NCI-H2029 treated with DMSO at 0.1 percent for 48 hours (cell line): ENCODE measurements at regions not wholly inside any gene's neighbourhood (a gene's known extent, or its start where the extent isn't known, plus 50 kb on each side); places are given as distances from the start of the nearest gene placed in this dataset.

ENCODE experiments used
- DNase-seq: peaks from one replicate; lab custom pipeline; 2025; lab: John Stamatoyannopoulos, UW

DNA sequence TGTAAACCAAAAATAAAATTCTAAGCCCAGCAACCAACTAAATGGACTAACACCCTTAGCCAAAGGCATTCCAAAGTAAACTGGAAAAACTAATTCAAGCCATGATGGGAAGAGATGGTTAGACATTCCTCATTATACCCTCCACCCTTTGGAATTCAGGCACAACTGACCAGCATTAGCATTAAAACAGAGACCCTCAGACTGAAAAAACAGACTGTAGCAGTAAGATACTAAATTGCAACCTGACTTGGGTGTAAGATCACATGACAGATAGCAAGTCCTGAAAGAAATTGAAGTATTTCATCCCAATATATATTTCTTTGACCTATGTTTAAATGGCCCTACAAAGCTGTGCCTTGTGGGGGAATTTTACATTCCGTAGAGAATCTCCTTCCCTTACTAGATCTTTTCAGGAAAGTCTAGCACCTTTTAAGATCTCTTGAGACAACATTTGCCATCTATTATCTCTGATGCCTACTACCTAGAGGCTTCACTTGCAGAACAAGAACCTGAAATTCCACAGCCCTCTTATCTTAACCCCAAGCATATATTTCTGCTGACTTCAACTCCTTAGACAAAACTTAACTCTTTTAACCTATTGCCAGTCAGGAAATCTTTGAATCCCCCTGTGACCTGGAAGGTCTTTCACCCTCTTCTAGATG, 750.2 kb upstream of the IGFBP3 start:
- DNase-seq = no peak

DNA sequence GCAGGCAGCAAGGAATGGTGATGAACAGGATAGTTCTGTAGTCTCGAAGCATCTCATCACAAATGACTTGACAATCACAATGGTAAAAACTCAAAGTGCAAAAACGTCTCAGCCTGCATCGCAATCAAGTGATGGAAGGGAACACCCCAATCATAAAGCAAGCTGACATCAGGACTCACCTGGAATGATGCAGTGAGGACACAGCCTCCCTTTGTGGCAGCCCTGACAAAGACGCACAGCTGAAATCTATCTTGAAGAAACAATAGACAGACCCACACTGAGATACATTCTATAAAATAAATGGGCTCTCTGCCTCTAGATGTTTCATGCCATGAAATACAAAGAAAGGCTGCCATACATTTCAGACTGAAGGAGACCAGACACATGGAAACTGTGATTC, 748.0 kb upstream of the IGFBP3 start:
- no peak for DNase-seq

DNA sequence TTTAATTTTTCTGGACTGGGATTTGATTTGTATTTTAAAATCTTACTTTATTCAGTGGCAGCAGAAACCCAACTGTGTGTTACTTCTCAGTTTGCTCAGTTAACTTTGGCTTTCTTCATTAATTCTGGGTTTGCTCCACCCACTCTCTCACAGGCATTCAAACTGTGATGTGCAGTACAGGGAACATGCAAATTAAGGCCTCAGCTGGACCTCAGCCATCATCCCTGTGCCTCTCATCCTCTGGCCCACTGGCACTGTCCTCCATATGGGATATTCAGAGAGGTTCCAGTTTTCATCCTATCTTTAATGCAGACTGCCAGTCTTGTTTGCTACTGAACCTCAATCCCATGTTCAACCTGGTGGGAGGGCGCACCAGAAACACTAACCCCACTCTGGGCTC, 743.4 kb upstream of the IGFBP3 start:
- DNase-seq = no peak

DNA sequence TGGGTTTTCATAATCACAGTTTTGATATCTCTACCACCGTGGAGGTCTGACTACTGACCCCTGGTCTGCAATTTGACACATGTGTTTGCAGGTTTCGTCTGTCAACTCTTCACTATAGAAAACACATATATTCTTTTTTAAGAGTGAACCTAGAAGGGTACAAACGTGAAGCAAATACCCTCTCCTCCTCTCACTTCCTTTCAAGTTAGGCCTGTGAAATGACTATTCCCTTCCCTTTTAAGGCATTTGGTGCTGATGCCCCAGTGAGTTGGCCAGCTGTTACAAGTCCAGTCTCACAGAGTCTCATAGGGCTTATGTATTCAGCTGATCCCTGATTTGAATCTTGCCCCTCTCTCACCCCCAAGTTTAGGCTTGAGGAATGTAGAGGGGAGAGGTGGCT, 742.0 kb upstream of the IGFBP3 start:
- no peak for DNase-seq

DNA sequence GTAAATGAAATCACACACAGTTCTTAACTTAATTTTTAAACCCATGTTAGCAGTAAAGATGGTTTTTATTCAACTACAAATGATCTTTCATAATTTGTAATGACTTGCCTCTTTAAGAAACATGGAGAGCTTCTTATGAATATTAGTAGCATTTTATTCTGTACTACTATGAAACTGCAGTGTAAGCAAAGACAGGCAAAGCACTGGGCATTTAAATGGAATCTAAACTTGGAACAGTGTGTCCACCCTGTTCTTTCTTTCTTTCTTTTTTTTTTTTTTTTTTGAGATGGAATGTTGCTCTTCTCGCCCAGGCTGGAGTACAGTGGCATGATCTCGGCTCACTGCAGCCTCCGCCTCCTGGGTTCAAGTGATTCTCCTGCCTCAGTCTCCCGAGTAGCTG, 740.4 kb upstream of the IGFBP3 start:
- DNase-seq = no peak

DNA sequence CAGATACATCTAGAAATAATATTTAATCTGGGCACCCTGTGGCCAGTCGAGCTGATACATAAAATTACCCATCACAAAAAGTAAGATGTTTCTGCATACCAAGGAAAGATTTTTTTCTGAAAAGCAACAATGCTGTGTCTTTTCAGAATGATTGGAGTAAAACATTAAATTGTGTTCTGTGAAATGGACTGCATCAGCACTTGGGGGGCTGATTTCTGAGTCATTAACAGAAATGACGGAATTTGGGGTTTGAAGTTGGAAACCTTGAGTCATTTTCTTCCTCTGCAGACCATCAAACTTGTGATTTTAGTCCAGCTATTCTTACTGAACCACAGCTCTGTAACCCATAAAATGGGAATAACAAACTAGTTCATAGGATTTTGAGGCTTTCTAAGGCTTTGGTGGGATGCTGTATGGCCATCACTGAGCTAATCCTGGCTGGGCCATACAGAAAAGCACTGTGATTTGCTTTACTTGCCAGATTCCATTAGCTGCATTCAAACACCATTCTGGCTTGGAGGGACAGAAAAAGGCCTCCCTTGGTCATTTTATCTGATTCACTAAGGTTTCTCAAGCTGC, 739.4 kb upstream of the IGFBP3 start:
- no peak for DNase-seq

DNA sequence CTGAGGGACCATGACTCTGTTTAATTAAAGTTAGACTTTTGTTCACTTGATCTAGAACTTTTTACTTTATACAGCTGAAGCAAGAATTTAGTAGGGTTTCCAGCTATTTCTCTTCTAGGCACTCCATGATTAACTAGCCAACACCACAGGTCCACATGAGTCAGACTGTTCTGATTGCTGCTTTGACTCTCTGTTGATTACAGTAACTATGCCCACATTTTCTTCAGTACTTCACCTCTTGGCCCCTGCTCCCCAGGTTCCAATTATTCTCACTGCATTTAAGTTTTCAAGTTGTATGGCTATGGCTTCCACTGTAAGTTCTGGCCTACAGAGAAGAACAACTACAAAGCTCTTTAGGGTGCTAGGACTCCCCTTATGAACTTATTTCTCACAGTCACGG, 737.2 kb upstream of the IGFBP3 start:
- DNase-seq = no peak

DNA sequence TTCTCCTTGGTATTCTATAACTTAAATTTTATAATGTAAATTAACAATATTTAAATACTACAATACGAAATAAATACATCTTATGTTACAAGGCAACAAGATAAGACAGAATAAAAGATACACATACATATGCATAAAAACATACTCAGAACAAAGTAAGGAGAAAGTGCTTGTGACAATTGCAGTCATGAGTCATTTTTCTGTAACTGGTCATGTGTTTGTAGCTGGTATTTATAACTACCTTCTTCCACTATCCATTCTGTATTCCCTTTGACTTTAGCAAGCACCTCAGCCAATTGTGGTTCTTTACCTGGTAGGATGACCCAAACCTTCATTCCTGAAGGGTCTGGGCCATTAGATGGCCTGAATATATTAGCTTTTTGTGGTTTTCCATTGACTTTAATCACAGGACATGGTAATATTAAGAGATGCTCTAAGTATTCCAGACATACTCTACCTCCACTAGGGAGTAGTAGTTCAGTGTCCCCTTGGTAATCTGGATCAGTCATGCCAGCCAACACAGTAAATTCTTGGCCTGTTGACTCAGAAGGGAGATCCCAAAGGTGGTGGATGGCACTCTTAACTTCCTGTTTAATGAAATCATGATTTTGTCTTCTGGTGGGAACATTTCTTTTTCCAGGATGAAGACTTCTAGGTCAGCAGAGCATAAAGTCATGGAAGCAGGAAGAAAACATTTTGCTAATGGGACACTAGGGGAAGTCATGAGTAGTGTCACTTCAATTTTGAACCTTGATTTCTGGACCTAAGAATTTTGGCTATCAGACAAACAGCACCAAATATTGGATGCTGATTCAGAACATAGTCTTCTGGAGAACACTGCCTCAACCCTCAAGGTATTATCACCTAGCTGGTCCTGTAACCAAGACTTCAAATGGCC, 733.7 kb upstream of the IGFBP3 start:
- DNase-seq = no peak

DNA sequence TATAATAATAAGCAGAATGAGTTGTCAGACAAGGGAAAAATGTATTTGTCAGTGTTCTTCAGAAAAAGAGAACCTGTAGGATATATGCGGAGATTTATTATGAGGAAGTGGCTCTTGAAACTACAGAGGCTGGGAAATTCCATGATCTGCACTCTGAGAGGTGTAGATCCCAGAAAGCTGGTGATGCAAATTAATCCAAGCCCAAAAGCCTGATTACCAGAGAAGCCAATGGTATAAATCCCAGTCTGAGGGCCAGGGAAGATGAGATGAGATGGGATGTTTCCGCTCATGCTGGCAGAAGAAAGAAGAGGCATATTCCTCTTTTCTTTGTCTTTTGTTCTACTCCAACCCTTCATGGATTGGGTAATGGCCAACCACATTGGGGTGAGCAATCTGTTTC, 732.8 kb upstream of the IGFBP3 start:
- no peak for DNase-seq

DNA sequence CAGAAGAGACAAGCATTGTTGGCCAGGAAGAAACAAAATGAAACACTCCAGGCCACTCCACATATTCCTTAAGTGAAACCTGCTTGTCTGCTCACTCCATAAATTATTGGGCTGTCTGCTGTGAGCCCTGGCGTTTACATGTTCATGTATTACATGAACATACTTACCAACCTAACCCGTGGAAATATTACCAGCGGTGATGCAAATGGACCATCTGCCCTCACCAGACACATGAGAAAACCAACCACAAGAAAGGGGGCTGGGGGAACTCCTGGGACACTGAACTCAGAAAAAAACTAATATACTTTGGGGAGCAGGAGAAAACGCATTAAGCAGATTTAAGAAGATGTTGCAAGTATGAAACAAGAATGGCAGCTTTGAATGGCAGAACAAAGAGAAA, 731.2 kb upstream of the IGFBP3 start:
- DNase-seq = no peak

DNA sequence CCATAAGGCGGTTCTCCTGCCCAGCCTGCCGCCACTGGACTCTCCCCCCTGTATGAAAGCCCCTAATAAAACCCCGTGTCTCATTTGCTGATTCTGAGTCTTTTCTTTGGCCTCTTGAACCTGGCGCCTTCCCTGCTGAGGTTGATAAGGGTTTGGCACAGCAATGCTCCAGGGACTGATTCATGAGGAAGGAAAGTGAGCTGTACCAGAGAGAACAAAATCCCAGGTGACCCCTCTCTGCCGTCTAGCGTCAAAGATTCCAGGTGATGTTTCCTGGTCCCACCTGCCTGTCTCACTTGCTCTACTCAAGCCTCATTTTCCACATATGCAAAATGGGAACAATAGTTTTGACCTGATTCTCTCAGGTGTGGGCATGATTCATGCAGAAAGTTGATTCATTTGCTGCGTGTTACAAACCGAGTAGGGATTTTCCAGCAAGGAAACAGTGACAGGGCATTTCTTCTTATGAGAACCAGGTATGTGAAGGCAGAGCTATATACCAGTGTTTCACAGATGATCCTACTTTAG, 730.6 kb upstream of the IGFBP3 start:
- DNase-seq = no peak

DNA sequence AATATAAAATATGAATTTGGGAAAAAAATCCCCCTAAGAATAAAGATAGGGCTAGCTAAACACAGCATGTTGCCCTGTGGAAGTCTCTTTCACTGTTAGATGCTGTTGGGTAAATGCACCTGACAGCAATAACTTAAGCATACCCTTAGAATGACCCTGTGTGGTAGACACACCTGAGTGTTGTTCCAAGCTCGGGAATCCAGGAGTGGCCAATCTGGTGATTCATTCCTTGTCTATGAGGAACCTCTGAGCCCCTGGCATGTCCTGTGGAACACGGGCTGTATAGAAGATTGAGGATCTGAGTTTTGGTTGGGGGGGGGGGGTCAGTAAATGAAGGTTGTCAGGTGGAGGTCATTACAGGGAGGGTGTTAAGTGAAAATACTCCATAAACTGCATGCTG, 730.0 kb upstream of the IGFBP3 start:
- DNase-seq = no peak

DNA sequence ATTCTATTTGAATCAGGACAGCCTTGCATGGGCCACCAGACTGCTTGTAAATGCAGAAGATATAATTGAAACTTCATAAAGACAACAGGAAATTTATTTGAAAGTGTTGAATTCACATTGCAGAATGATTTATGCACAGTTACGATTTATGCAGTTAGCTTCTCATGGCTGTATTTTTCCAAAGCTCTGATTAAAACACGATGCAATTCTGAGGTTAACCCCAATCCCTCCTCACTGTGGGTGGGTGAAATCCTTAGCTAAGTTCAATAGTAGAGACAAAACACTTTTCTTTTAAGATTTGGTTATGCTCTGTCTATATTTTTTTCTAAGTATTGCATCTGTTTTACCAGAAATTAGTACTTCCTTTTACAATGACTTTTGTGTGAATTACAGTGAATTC, 728.8 kb upstream of the IGFBP3 start:
- no peak for DNase-seq

DNA sequence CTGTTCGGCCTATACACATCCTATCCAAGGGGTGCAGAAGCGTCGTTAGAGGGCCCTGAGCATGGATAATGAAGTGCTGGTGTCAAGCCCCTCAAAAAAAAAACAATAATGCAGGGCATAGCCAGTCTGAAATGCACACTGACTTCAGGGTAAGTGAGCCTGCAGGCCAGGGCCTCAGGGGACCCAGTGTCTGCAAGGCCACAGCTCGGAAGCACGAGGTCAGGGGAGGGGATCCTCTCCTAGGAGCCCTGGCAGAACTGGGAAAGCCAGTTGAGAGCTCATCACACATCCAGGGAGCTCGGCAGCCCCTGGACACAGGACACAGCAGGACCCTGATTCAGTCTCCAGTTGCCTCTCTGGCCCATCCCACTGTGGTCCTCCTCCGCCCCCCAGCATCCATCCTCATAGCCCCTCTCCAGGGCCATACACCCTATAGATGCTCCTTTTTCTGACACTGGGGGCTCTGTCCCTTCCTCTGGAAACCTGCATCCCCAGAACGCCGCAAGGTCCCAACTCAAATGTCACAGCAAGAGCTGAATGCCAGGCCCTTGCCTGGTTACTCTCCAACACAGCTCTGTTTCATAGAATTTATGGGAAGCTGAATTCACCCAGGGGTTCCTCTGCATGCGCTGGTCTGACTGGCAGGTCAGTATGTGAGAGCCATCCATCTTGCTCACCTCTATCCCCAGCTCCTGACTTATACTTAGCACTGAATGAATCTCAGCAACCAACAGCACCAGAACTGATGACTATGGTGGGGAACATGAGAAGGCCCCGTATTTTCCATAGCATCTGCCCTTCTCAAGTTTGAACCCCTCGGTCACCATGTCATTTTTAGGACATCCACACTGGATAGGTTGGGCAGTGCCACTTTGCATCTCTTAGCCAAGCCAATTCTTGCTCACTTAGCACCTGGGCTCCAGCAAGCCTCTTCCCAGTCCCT, 717.0 kb upstream of the IGFBP3 start:
- DNase-seq = no peak

DNA sequence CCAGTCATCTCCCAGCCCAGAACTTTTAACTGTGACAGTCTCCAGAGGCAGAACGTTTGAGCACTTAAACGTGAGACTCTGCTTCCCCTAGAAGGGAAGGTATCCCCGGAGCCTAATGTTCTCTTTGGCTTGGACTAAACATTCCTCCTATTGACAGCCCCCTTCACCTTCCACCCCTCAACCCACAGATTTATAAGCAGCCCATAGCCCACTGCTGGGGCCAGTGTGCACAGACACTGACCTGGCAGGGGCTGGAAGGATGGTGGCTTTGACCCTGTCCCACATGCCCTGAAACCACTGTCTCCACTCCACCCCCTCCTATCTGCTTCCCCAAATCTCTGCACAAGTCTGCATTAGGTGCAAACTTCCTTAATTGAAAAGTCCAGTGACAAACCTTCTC, 715.0 kb upstream of the IGFBP3 start:
- DNase-seq = no peak

DNA sequence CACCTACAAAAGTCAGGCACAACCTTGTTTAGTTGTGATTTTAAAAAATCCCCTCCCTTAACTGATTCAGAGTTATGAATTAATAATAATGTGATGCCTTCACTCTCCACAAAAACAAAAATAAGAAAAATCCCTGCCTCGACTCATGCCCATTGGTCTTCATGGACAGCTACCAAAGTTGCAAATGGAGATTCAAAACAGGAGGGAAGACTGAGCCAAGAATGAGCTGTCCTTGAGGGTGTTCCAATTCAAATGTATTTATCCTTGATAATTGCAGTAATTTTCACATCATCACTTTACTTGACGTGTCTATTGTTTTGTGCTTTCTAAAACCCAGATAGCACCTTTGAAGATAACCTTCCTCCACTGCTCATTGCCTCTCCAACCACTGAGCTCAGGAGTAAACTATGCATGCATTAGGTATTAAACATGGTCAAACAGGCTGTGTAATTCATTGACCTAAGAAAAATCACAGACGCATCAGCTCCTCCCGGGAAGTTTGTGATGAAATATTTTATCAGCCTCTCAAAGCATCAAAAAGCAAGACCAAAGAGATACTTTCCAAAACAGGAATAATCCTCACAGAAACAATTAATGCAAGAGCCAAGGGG, 712.7 kb upstream of the IGFBP3 start:
- DNase-seq = no peak

DNA sequence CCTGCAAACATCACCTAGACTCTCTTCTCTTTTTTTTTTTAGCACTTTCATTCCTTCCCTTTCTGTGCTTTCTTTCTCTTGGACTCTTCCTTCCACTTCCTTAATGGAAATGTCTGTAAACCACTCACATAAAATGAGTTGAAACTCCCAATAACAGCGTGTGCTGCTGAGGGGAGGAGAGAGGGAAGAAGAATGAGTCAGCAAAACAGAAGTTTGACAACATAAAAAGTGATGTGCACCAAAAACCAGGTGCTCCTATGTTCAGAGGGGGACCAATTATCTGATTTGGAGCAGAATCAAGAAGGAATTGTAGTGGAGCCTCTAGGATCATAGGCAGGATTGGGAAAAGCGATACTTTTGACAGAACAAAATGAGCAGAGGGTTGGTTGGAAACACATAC, 712.1 kb upstream of the IGFBP3 start:
- DNase-seq = no peak

DNA sequence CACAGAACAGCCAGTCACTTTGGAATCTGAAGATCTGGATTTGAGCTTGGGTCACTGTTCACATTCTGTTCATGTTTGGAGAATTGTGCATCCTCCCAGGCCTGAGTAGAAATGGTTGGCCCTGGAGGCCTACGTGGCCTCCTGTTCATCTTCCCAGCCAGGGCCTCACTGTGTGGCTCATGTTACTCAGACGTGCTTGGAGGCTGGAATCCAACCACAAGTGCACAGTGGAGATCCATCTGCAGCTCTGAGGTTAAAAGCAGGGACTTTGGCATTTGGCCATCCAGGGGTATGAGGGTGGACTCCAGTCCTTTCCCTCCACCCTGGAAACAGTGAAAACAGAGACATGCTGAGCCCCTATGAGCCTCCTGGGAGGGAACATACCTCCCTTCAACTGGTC, 709.0 kb upstream of the IGFBP3 start:
- DNase-seq = no peak

DNA sequence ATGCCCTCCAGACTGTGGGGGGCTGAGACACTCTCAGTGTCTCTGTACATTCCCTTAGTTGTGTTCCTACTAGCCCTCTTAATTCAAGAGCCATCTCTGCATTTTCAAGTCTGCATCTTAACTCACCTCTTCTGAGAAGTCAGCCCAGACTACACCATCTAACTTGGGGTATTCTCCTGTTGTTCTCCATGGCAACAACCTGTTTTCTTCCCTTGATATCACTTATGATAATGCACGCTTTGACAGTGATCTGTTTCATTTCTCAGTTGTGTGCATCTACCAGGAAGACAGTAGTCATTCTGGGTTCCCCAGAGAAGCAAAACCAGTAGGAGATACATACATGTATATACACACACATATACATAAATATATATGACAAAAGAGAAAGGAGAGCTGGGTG, 707.3 kb upstream of the IGFBP3 start:
- no peak for DNase-seq

DNA sequence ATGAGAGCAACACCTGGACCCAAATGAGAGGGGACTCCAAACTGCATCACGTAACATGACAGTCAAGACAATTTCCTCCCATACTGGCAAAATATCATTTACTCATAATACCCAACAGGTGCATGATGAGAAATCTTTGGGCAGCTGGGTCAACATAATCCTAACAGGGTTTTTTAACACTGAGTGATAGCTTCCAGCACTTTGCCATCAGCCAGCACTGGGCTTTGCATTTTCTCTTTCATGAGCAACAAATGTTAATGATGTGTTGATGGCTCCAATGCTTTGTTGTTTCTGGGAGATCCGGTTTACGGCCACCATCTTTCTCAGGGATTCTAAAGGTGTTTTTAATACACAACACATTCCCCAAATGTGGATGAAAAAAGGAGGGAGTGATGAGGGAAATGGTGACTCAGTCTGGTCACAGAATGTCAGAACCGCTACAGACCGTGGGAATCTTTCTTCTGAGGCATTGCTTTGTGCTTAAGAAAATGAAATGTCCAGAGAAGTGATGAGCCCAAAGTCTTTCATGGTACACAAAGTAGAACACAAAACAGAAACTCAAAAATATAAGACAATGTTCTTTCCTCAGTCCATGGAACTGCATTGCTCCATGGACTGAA, 705.7 kb upstream of the IGFBP3 start:
- DNase-seq = peak; percentile 0

DNA sequence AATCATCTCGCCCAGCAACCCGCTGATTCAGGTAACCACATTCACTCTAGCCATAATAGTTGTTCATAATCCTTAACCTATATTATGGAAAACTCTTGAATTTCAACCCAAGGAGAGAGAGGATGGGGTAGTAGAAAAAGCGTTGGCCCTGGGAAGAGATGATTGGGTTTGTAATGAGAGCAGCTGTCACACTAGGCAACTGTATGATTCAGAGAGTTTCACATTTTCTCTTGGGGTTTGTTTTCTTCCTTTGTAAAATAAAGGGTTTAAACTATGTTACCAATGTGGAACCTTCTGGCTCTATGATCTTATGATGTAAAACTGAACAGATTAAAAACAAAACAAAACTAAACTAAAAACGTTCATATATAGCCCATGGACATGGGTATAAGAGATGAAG, 705.2 kb upstream of the IGFBP3 start:
- DNase-seq = no peak
